H9 (cell line): ENCODE measurements at regions not wholly inside any gene's neighbourhood (a gene's known extent, or its start where the extent isn't known, plus 50 kb on each side); places are given as distances from the start of the nearest gene placed in this dataset.

Experiments
- DNase-seq: peaks from one replicate; pipeline ENCODE4 v3.0.0-alpha.2; 2017
- H2AFZ ChIP-seq: one replicate; pipeline ENCODE4 v1.6.1; 2013; ENCODE audit warnings: mild to moderate bottlenecking, low read length, control low read depth, moderate library complexity
- H2AK5ac ChIP-seq: 2 replicates; pipeline ENCODE4 v1.6.1; 2013; ENCODE audit warnings: low read length, control low read depth, mixed read lengths; ENCODE audit not compliant: insufficient read length
- H2BK120ac ChIP-seq: one replicate; pipeline ENCODE4 v1.6.1; 2013; ENCODE audit warnings: low read depth, mild to moderate bottlenecking, low read length, control low read depth, inconsistent platforms; ENCODE audit not compliant: poor library complexity, severe bottlenecking
- H2BK12ac ChIP-seq: 2 replicates; pipeline ENCODE4 v1.6.1; 2013; ENCODE audit warnings: low read length, control low read depth, mixed read lengths, low read depth; ENCODE audit not compliant: insufficient read length
- H2BK15ac ChIP-seq: 2 replicates; pipeline ENCODE4 v1.6.1; 2013; ENCODE audit warnings: low read depth, low read length, control low read depth
- H2BK20ac ChIP-seq: one replicate; pipeline ENCODE4 v1.6.1; 2013; ENCODE audit warnings: low read depth, mild to moderate bottlenecking, low read length, control low read depth, inconsistent platforms; ENCODE audit not compliant: poor library complexity, severe bottlenecking
- H2BK5ac ChIP-seq: 2 replicates; pipeline ENCODE4 v1.6.1; 2013; ENCODE audit warnings: low read length, control low read depth, mixed read lengths; ENCODE audit not compliant: insufficient read length
- H3K14ac ChIP-seq: 2 replicates; pipeline ENCODE4 v1.6.1; 2013; ENCODE audit warnings: low read length, control low read depth; ENCODE audit not compliant: insufficient read depth
- H3K18ac ChIP-seq: 2 replicates; pipeline ENCODE4 v1.6.1; 2013; ENCODE audit warnings: low read depth, mild to moderate bottlenecking, mixed read lengths, low read length, control low read depth; ENCODE audit not compliant: insufficient read length
- H3K23ac ChIP-seq: 2 replicates; pipeline ENCODE4 v1.6.1; 2013; ENCODE audit warnings: low read length, control low read depth, mixed read lengths, low read depth; ENCODE audit not compliant: insufficient read length
- H3K23me2 ChIP-seq: 2 replicates; pipeline ENCODE4 v1.6.1; 2013; ENCODE audit warnings: low read depth, mild to moderate bottlenecking, mixed read lengths, low read length, control low read depth; ENCODE audit not compliant: insufficient read length, poor library complexity, severe bottlenecking
- H3K27ac ChIP-seq: 2 replicates; pipeline ENCODE4 v1.5.1; 2013; ENCODE audit warnings: low read length, control low read depth, mixed read lengths, low read depth; ENCODE audit not compliant: insufficient read length
- H3K27me3 ChIP-seq: 2 replicates; pipeline ENCODE4 v1.6.1; 2013; ENCODE audit warnings: low read length, control low read depth, inconsistent platforms; ENCODE audit not compliant: insufficient read depth
- H3K4ac ChIP-seq: 2 replicates; pipeline ENCODE4 v1.6.1; 2013; ENCODE audit warnings: low read depth, mild to moderate bottlenecking, control low read depth, inconsistent platforms, low read length, moderate library complexity
- H3K4me1 ChIP-seq: 2 replicates; pipeline ENCODE4 v1.6.1; 2013; ENCODE audit warnings: low read length, control low read depth, inconsistent platforms; ENCODE audit not compliant: insufficient read depth
- H3K4me2 ChIP-seq: 2 replicates; pipeline ENCODE4 v1.6.1; 2013; ENCODE audit warnings: low read length, control low read depth, mixed read lengths; ENCODE audit not compliant: insufficient read length, insufficient read depth
- H3K56ac ChIP-seq: 2 replicates; pipeline ENCODE4 v1.6.1; 2013; ENCODE audit warnings: low read depth, mild to moderate bottlenecking, mixed read lengths, low read length, control low read depth; ENCODE audit not compliant: insufficient read length
- H3K79me1 ChIP-seq: 2 replicates; pipeline ENCODE4 v1.6.1; 2013; ENCODE audit warnings: low read depth, mild to moderate bottlenecking, moderate library complexity, low read length, control low read depth, inconsistent platforms; ENCODE audit not compliant: insufficient read depth, poor library complexity, severe bottlenecking
- H3K79me2 ChIP-seq: 2 replicates; pipeline ENCODE4 v1.6.1; 2013; ENCODE audit warnings: low read length, control low read depth, inconsistent platforms; ENCODE audit not compliant: insufficient read depth
- H3K9ac ChIP-seq: 2 replicates; pipeline ENCODE4 v1.6.1; 2013; ENCODE audit warnings: low read length, control low read depth, mixed read lengths; ENCODE audit not compliant: insufficient read length; ENCODE audit errors: extremely low read depth
- H3K9me3 ChIP-seq: one replicate; pipeline ENCODE4 v1.6.1; 2013; ENCODE audit warnings: low read depth, low read length, inconsistent platforms; ENCODE audit not compliant: control insufficient read depth
- H3T11ph ChIP-seq: one replicate; pipeline ENCODE4 v1.6.1; 2013; ENCODE audit warnings: mild to moderate bottlenecking, low read length, control low read depth, inconsistent platforms
- H4K20me1 ChIP-seq: one replicate; pipeline ENCODE4 v1.6.1; 2013; ENCODE audit not compliant: control insufficient read depth, insufficient read length, insufficient read depth
- H4K5ac ChIP-seq: 2 replicates; pipeline ENCODE4 v1.6.1; 2013; ENCODE audit warnings: low read depth, mild to moderate bottlenecking, mixed read lengths, low read length, control low read depth; ENCODE audit not compliant: insufficient read length
- H4K8ac ChIP-seq: replicated peaks from 2 replicates; pipeline ENCODE4 v1.6.1; 2013; ENCODE audit warnings: low read length, control low read depth, mixed read lengths, low read depth; ENCODE audit not compliant: insufficient read length
- H4K91ac ChIP-seq: 2 replicates; pipeline ENCODE4 v1.6.1; 2013; ENCODE audit warnings: low read depth, mild to moderate bottlenecking, moderate library complexity, mixed read lengths, low read length, control low read depth; ENCODE audit not compliant: insufficient read length
- H3K27ac Mint-ChIP-seq, 3 experiments: 2 replicates in 2 of 3; 3 replicates in 1 of 3; pipeline ENCODE4 v1.8.0; 2020 to 2021; ENCODE audit warnings: mixed read lengths in 3 of 3, mild to moderate bottlenecking in 1 of 3, moderate library complexity in 1 of 3
- H3K27me3 Mint-ChIP-seq: 2 replicates; pipeline ENCODE4 v1.8.0; 2021; ENCODE audit warnings: low read depth, mild to moderate bottlenecking, moderate library complexity, mixed read lengths
- H3K36me3 Mint-ChIP-seq, 3 experiments: 2 replicates in 2 of 3; 3 replicates in 1 of 3; pipeline ENCODE4 v1.8.0; 2020 to 2021; ENCODE audit warnings: low read depth in 3 of 3, mixed read lengths in 3 of 3; ENCODE audit not compliant: insufficient read depth in 1 of 3
- H3K4me1 Mint-ChIP-seq, 2 experiments: 2 replicates each; pipeline ENCODE4 v1.8.0; 2020; ENCODE audit warnings: mixed read lengths in 2 of 2
- H3K4me3 Mint-ChIP-seq, 2 experiments: 2 replicates in 1 of 2; 3 replicates in 1 of 2; pipeline ENCODE4 v1.8.0; 2020 to 2021; ENCODE audit warnings: mild to moderate bottlenecking in 2 of 2, mixed read lengths in 2 of 2, moderate library complexity in 1 of 2
- H3K9me3 Mint-ChIP-seq, 2 experiments: 2 replicates in 1 of 2; 3 replicates in 1 of 2; pipeline ENCODE4 v1.8.0; 2020; ENCODE audit warnings: mild to moderate bottlenecking in 2 of 2, mixed read lengths in 2 of 2, moderate library complexity in 1 of 2
- WGBS: extraction: QIAGEN DNeasy Blood & Tissue Kit; methylation state at CpG from one replicate; pipeline ENCODE4 v1.1.7; 2013; ENCODE audit warnings: missing lambda C conversion rate, low lambda C conversion rate, mixed read lengths; ENCODE audit not compliant: insufficient read length; ENCODE audit errors: extremely low coverage; 5-methylcytosine and 5-hydroxymethylcytosine counted together
- TF ChIP-seq, protein P1 (sequence below): fragments of 200-600 bp; sonication (generic); conservative IDR thresholded peaks from 3 replicates; pipeline ENCODE4 v1.8.0; 2021; ENCODE audit warnings: antibody characterized with exemption, mild to moderate bottlenecking

DNA sequence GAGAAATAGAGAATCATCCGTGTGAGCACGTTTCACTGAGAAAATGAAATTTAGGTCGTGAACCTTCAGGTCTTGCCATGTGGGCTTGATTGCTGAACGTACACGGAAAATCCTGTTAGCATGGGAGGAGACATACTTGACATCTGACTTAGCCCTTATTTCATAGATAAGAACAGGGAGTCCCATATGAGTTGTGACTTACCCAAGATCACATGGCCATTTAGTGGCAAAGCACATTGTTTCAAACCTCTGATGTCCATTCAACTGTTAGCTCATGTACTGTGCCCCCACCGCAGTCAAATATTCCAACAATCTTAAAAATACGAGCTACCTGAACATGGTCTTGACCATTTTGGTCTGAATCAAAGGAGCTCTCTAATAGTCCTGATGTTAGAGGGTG is 411.2 kb upstream of the FZD8 start:
- Histone ChIP-seq H3K9ac (no peak overlapping the region), H3K56ac (no peak overlapping the region), H2BK15ac (no peak overlapping the region), H4K8ac (no peak overlapping the region), H2BK120ac (no peak overlapping the region), H2BK12ac (no peak overlapping the region), H3K4ac (no peak overlapping the region), H4K20me1 (no peaks in the 10 kb centered on the region), H3K79me1 (no peaks in the 10 kb centered on the region), H4K5ac (no peak overlapping the region), H3K14ac (no peak overlapping the region), H3K23ac (no peak overlapping the region), H3K79me2 (no peaks in the 10 kb centered on the region), H3K9me3 (no peaks in the 10 kb centered on the region), H3K4me1 (no peaks in the 10 kb centered on the region), H2AK5ac (no peak overlapping the region), H3K27ac (no peak overlapping the region), H4K91ac (no peak overlapping the region), H3K23me2 (no peaks in the 10 kb centered on the region), H3K27me3 (no peaks in the 10 kb centered on the region), H2AFZ (no peak overlapping the region), H3K18ac (no peak overlapping the region), H2BK20ac (no peak overlapping the region), H2BK5ac (no peak overlapping the region), H3T11ph (no peak overlapping the region), H3K4me2 (no peak overlapping the region)
- Mint-ChIP-seq H3K36me3 (peaks cover 0 to 2% (median 0%) of the 10 kb centered on the region in 3 experiments; a peak in 2 of 7 replicates), H3K4me3 (no peak overlapping the region), H3K9me3 (peaks cover 0 to 6% of the 10 kb centered on the region in 2 experiments; a peak in 3 of 5 replicates), H3K27me3 (peaks cover 4% of the 10 kb centered on the region), H3K4me1 (peaks cover 3 to 5% of the 10 kb centered on the region in 2 experiments; a peak in 2 of 4 replicates), H3K27ac (no peak overlapping the region)
- WGBS, result no CpG with 5 or more reads among the region's 7 CpGs
- TF ChIP-seq, protein P1, sequence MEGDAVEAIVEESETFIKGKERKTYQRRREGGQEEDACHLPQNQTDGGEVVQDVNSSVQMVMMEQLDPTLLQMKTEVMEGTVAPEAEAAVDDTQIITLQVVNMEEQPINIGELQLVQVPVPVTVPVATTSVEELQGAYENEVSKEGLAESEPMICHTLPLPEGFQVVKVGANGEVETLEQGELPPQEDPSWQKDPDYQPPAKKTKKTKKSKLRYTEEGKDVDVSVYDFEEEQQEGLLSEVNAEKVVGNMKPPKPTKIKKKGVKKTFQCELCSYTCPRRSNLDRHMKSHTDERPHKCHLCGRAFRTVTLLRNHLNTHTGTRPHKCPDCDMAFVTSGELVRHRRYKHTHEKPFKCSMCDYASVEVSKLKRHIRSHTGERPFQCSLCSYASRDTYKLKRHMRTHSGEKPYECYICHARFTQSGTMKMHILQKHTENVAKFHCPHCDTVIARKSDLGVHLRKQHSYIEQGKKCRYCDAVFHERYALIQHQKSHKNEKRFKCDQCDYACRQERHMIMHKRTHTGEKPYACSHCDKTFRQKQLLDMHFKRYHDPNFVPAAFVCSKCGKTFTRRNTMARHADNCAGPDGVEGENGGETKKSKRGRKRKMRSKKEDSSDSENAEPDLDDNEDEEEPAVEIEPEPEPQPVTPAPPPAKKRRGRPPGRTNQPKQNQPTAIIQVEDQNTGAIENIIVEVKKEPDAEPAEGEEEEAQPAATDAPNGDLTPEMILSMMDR, result no peak
- DNase-seq, result no peak
